B cell (primary cell): ENCODE measurements at regions not wholly inside any gene's neighbourhood (a gene's known extent, or its start where the extent isn't known, plus 50 kb on each side); places are given as distances from the start of the nearest gene placed in this dataset.

ENCODE experiments used
- EZH2 ChIP-seq: IDR thresholded peaks from 2 replicates; pipeline ENCODE4 v1.6.1; 2012; ENCODE audit warnings: borderline replicate concordance, low read depth, mild to moderate bottlenecking, moderate library complexity, low read length; ENCODE audit not compliant: insufficient read depth, poor library complexity, severe bottlenecking
- TF ChIP-seq, protein P1 (sequence below): fragments of 200-600 bp; IDR thresholded peaks from one replicate; pipeline ENCODE4 v1.8.0; 2022; ENCODE audit warnings: antibody characterized with exemption, mild to moderate bottlenecking

- TF ChIP-seq, protein P1, sequence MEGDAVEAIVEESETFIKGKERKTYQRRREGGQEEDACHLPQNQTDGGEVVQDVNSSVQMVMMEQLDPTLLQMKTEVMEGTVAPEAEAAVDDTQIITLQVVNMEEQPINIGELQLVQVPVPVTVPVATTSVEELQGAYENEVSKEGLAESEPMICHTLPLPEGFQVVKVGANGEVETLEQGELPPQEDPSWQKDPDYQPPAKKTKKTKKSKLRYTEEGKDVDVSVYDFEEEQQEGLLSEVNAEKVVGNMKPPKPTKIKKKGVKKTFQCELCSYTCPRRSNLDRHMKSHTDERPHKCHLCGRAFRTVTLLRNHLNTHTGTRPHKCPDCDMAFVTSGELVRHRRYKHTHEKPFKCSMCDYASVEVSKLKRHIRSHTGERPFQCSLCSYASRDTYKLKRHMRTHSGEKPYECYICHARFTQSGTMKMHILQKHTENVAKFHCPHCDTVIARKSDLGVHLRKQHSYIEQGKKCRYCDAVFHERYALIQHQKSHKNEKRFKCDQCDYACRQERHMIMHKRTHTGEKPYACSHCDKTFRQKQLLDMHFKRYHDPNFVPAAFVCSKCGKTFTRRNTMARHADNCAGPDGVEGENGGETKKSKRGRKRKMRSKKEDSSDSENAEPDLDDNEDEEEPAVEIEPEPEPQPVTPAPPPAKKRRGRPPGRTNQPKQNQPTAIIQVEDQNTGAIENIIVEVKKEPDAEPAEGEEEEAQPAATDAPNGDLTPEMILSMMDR = no peak
- TF ChIP-seq EZH2 = no peak
Measured at GRCh38 chr3:30174357-30174756, 432.0 kb upstream of the TGFBR2 start.
